Activated naive CD4-positive, alpha-beta T cell treated with anti-CD3 and anti-CD28 coated beads, Interleukin-2, amount 10 ng/mL, durations not matched to agents 7 days and 5 days (primary cell): ENCODE measurements at regions not wholly inside any gene's neighbourhood (a gene's known extent, or its start where the extent isn't known, plus 50 kb on each side); places are given as distances from the start of the nearest gene placed in this dataset.

ENCODE experiments used
- CTCF ChIA-PET: fragments of 350-600 bp; sonication (Branson Sonifier 250); formaldehyde crosslinking; loops from one replicate; lab custom pipeline; 2021; ENCODE audit warnings: antibody characterized with exemption; lab: Charles Lee
- DNase-seq: peaks from one replicate; pipeline ENCODE4 v3.0.0-alpha.2; 2020
- H3K27ac Mint-ChIP-seq: one replicate; pipeline ENCODE4 v1.8.0; 2021; ENCODE audit warnings: mild to moderate bottlenecking, moderate library complexity, mixed read lengths
- H3K27me3 Mint-ChIP-seq: one replicate; pipeline ENCODE4 v1.8.0; 2021; ENCODE audit warnings: mild to moderate bottlenecking, mixed read lengths
- H3K36me3 Mint-ChIP-seq: one replicate; pipeline ENCODE4 v1.8.0; 2021; ENCODE audit warnings: mixed read lengths
- H3K4me1 Mint-ChIP-seq: one replicate; pipeline ENCODE4 v1.8.0; 2021; ENCODE audit warnings: mixed read lengths
- H3K4me3 Mint-ChIP-seq: one replicate; pipeline ENCODE4 v1.8.0; 2021; ENCODE audit warnings: mild to moderate bottlenecking, moderate library complexity, mixed read lengths
- H3K9me3 Mint-ChIP-seq: one replicate; pipeline ENCODE4 v1.8.0; 2021; ENCODE audit warnings: mixed read lengths

- no peak for DNase-seq
- Mint-ChIP-seq H3K9me3 (peaks cover 9% of the 10 kb centered on the region), H3K27me3 (no peaks in the 10 kb centered on the region), H3K4me3 (no peak overlapping the region), H3K4me1 (no peaks in the 10 kb centered on the region), H3K27ac (no peak overlapping the region), H3K36me3 (no peaks in the 10 kb centered on the region)
- CTCF ChIA-PET = no interaction called here
Measured at GRCh38 chr18:40937386-40937785, 1017.6 kb upstream of the PIK3C3 start.

- H3K4me1 Mint-ChIP-seq = no peaks in the 10 kb centered on the region
- no peak for DNase-seq
- no peak overlapping the region for H3K27ac Mint-ChIP-seq
- CTCF ChIA-PET = no interaction called here
- no peak overlapping the region for H3K4me3 Mint-ChIP-seq
- H3K27me3 Mint-ChIP-seq = no peaks in the 10 kb centered on the region
- H3K36me3 Mint-ChIP-seq = no peaks in the 10 kb centered on the region
- H3K9me3 Mint-ChIP-seq = peaks cover 12% of the 10 kb centered on the region
Measured at GRCh38 chr18:40935423-40935822, 1019.6 kb upstream of the PIK3C3 start.

- Mint-ChIP-seq H3K4me3 (no peak overlapping the region), H3K9me3 (peaks cover 12% of the 10 kb centered on the region), H3K27ac (no peak overlapping the region), H3K4me1 (no peaks in the 10 kb centered on the region), H3K36me3 (no peaks in the 10 kb centered on the region), H3K27me3 (no peaks in the 10 kb centered on the region)
- no peak for DNase-seq
- CTCF ChIA-PET = no interaction called here
Measured at GRCh38 chr18:40932862-40933261, 1022.2 kb upstream of the PIK3C3 start.

- Mint-ChIP-seq H3K4me1 (no peaks in the 10 kb centered on the region), H3K9me3 (peaks cover 5% of the 10 kb centered on the region), H3K27ac (no peak overlapping the region), H3K27me3 (no peaks in the 10 kb centered on the region), H3K36me3 (no peaks in the 10 kb centered on the region), H3K4me3 (no peak overlapping the region)
- no peak for DNase-seq
- CTCF ChIA-PET = no interaction called here
Measured at GRCh38 chr18:40930211-40930882, 1024.7 kb upstream of the PIK3C3 start.

GRCh38 chr18:40929399-40929798, 1025.6 kb upstream of the PIK3C3 start:
- Mint-ChIP-seq H3K36me3 (no peaks in the 10 kb centered on the region), H3K4me3 (no peak overlapping the region), H3K9me3 (peaks cover 8% of the 10 kb centered on the region), H3K27me3 (no peaks in the 10 kb centered on the region), H3K27ac (no peak overlapping the region), H3K4me1 (no peaks in the 10 kb centered on the region)
- DNase-seq = no peak
- CTCF ChIA-PET = no interaction called here

GRCh38 chr18:40926679-40927078, 1028.4 kb upstream of the PIK3C3 start:
- Mint-ChIP-seq H3K27ac (no peak overlapping the region), H3K4me3 (no peak overlapping the region), H3K27me3 (no peaks in the 10 kb centered on the region), H3K4me1 (no peaks in the 10 kb centered on the region), H3K36me3 (no peaks in the 10 kb centered on the region), H3K9me3 (peaks cover 10% of the 10 kb centered on the region)
- no peak for DNase-seq
- CTCF ChIA-PET = no interaction called here

- Mint-ChIP-seq H3K27ac (no peak overlapping the region), H3K4me1 (no peaks in the 10 kb centered on the region), H3K36me3 (no peaks in the 10 kb centered on the region), H3K27me3 (no peaks in the 10 kb centered on the region), H3K9me3 (peaks cover 13% of the 10 kb centered on the region), H3K4me3 (no peak overlapping the region)
- CTCF ChIA-PET = no interaction called here
- no peak for DNase-seq
Measured at GRCh38 chr18:40925071-40925541, 1029.9 kb upstream of the PIK3C3 start.

GRCh38 chr18:40921845-40922629, 1033.0 kb upstream of the PIK3C3 start:
- no peak overlapping the region for H3K27ac Mint-ChIP-seq
- H3K27me3 Mint-ChIP-seq = no peaks in the 10 kb centered on the region
- peaks cover 19% of the 10 kb centered on the region for H3K9me3 Mint-ChIP-seq
- CTCF ChIA-PET = no interaction called here
- no peak overlapping the region for H3K4me3 Mint-ChIP-seq
- DNase-seq = no peak
- no peaks in the 10 kb centered on the region for H3K36me3 Mint-ChIP-seq
- H3K4me1 Mint-ChIP-seq = no peaks in the 10 kb centered on the region

GRCh38 chr18:40917056-40917455, 1038.0 kb upstream of the PIK3C3 start:
- no peaks in the 10 kb centered on the region for H3K36me3 Mint-ChIP-seq
- H3K4me3 Mint-ChIP-seq = no peak overlapping the region
- no peak for DNase-seq
- H3K9me3 Mint-ChIP-seq = peaks cover 16% of the 10 kb centered on the region
- H3K27me3 Mint-ChIP-seq = no peaks in the 10 kb centered on the region
- no peak overlapping the region for H3K27ac Mint-ChIP-seq
- H3K4me1 Mint-ChIP-seq = no peaks in the 10 kb centered on the region
- CTCF ChIA-PET = no interaction called here

- no peak overlapping the region for H3K27ac Mint-ChIP-seq
- H3K27me3 Mint-ChIP-seq = no peaks in the 10 kb centered on the region
- no peaks in the 10 kb centered on the region for H3K4me1 Mint-ChIP-seq
- H3K9me3 Mint-ChIP-seq = peaks cover 9% of the 10 kb centered on the region
- no peak overlapping the region for H3K4me3 Mint-ChIP-seq
- no peak for DNase-seq
- no peaks in the 10 kb centered on the region for H3K36me3 Mint-ChIP-seq
- CTCF ChIA-PET = no interaction called here
Measured at GRCh38 chr18:40915724-40916123, 1039.3 kb upstream of the PIK3C3 start.

GRCh38 chr18:40911582-40912254, 1043.3 kb upstream of the PIK3C3 start:
- no peak for DNase-seq
- Mint-ChIP-seq H3K9me3 (peaks cover 8% of the 10 kb centered on the region), H3K27me3 (no peaks in the 10 kb centered on the region), H3K4me1 (no peaks in the 10 kb centered on the region), H3K27ac (no peak overlapping the region), H3K4me3 (no peak overlapping the region), H3K36me3 (no peaks in the 10 kb centered on the region)
- CTCF ChIA-PET = no interaction called here

GRCh38 chr18:40911041-40911440, 1044.0 kb upstream of the PIK3C3 start:
- CTCF ChIA-PET = no interaction called here
- Mint-ChIP-seq H3K27me3 (no peaks in the 10 kb centered on the region), H3K9me3 (peaks cover 7% of the 10 kb centered on the region), H3K27ac (no peak overlapping the region), H3K4me1 (no peaks in the 10 kb centered on the region), H3K36me3 (no peaks in the 10 kb centered on the region), H3K4me3 (no peak overlapping the region)
- no peak for DNase-seq

GRCh38 chr18:40907842-40908241, 1047.2 kb upstream of the PIK3C3 start:
- DNase-seq = no peak
- H3K4me3 Mint-ChIP-seq = no peak overlapping the region
- peaks cover 4% of the 10 kb centered on the region for H3K9me3 Mint-ChIP-seq
- H3K27me3 Mint-ChIP-seq = no peaks in the 10 kb centered on the region
- H3K36me3 Mint-ChIP-seq = no peaks in the 10 kb centered on the region
- no peaks in the 10 kb centered on the region for H3K4me1 Mint-ChIP-seq
- CTCF ChIA-PET = no interaction called here
- H3K27ac Mint-ChIP-seq = no peak overlapping the region

- no peaks in the 10 kb centered on the region for H3K27me3 Mint-ChIP-seq
- DNase-seq = no peak
- no peak overlapping the region for H3K4me3 Mint-ChIP-seq
- no peaks in the 10 kb centered on the region for H3K36me3 Mint-ChIP-seq
- CTCF ChIA-PET = no interaction called here
- H3K27ac Mint-ChIP-seq = no peak overlapping the region
- no peaks in the 10 kb centered on the region for H3K9me3 Mint-ChIP-seq
- H3K4me1 Mint-ChIP-seq = no peaks in the 10 kb centered on the region
Measured at GRCh38 chr18:40904295-40904694, 1050.7 kb upstream of the PIK3C3 start.

- Mint-ChIP-seq H3K27ac (no peak overlapping the region), H3K36me3 (no peaks in the 10 kb centered on the region), H3K4me3 (no peak overlapping the region), H3K9me3 (no peaks in the 10 kb centered on the region), H3K27me3 (no peaks in the 10 kb centered on the region), H3K4me1 (no peaks in the 10 kb centered on the region)
- CTCF ChIA-PET = no interaction called here
- DNase-seq = no peak
Measured at GRCh38 chr18:40902436-40902835, 1052.6 kb upstream of the PIK3C3 start.
